SU-DHL-6 (cell line): ENCODE measurements at regions not wholly inside any gene's neighbourhood (a gene's known extent, or its start where the extent isn't known, plus 50 kb on each side); places are given as distances from the start of the nearest gene placed in this dataset.
"Not testable (repeated sequence)": the region's sequence is repeated elsewhere in the genome, so short reads cannot be mapped to it uniquely, and the experiment has no call there.

Experiments
- H2AFZ ChIP-seq: fragments of 200-600 bp; sonication (generic); 2 replicates; pipeline ENCODE4 v1.6.1; 2014; ENCODE audit warnings: low read depth, mild to moderate bottlenecking, moderate library complexity, mixed read lengths, antibody characterized with exemption, low read length; ENCODE audit not compliant: severe bottlenecking
- H3F3A ChIP-seq: fragments of 200-600 bp; shearing (Covaris generic); 2 replicates; pipeline ENCODE4 v1.6.0; 2016; ENCODE audit warnings: antibody characterized with exemption, mild to moderate bottlenecking; ENCODE audit not compliant: insufficient read depth
- H3K27ac ChIP-seq: fragments of 200-600 bp; sonication (generic); 2 replicates; pipeline ENCODE4 v1.5.1; 2016; ENCODE audit warnings: low read depth, mild to moderate bottlenecking, low read length, moderate library complexity, mixed read lengths
- H3K27me3 ChIP-seq: fragments of 200-600 bp; sonication (generic), shearing (Covaris generic); 2 replicates; pipeline ENCODE4 v1.6.0; 2014; ENCODE audit warnings: mild to moderate bottlenecking, low read length
- H3K36me3 ChIP-seq: fragments of 200-600 bp; sonication (generic); 2 replicates; pipeline ENCODE4 v1.6.1; 2014; ENCODE audit warnings: mild to moderate bottlenecking, low read length, mixed read lengths
- H3K4me2 ChIP-seq: fragments of 300-600, 200-600 bp; shearing (Covaris generic), sonication (generic); 2 replicates; pipeline ENCODE4 v1.6.0; 2014; ENCODE audit warnings: low read length, low read depth, mild to moderate bottlenecking; ENCODE audit not compliant: poor library complexity, severe bottlenecking
- H3K4me3 ChIP-seq: fragments of 200-600 bp; sonication (generic); 2 replicates; pipeline ENCODE4 v1.5.1; 2014; ENCODE audit warnings: antibody characterized with exemption, low read length, mild to moderate bottlenecking, mixed read lengths; ENCODE audit not compliant: insufficient read depth, poor library complexity, severe bottlenecking
- H3K79me2 ChIP-seq: fragments of 200-600 bp; sonication (generic); 2 replicates; pipeline ENCODE4 v1.6.1; 2014; ENCODE audit warnings: mild to moderate bottlenecking, low read length, moderate library complexity; ENCODE audit not compliant: insufficient read depth
- H3K9ac ChIP-seq: fragments of 200-600 bp; sonication (generic); 2 replicates; pipeline ENCODE4 v1.7.0; 2014; ENCODE audit warnings: mild to moderate bottlenecking, low read length
- H3K9me2 ChIP-seq: fragments of 200-600 bp; sonication (generic); replicated peaks from 2 replicates; pipeline ENCODE4 v1.6.1; 2014; ENCODE audit warnings: low read length; ENCODE audit not compliant: insufficient read depth
- H3K9me3 ChIP-seq: fragments of 200-600 bp; sonication (generic); 2 replicates; pipeline ENCODE4 v1.6.1; 2014; ENCODE audit warnings: low read length, mixed read lengths; ENCODE audit not compliant: insufficient read depth
- H4K20me1 ChIP-seq: fragments of 200-600 bp; sonication (generic); 2 replicates; pipeline ENCODE4 v1.6.1; 2014; ENCODE audit warnings: low read depth, mild to moderate bottlenecking, antibody characterized with exemption, low read length, moderate library complexity, mixed read lengths
- CTCF ChIP-seq: fragments of 200-600 bp; sonication (generic); IDR thresholded peaks from one replicate; pipeline ENCODE4 v1.5.1; 2017; ENCODE audit warnings: antibody characterized with exemption, mild to moderate bottlenecking, low read length, moderate library complexity; ENCODE audit not compliant: insufficient read depth, poor library complexity, severe bottlenecking
- EZH2phosphoT487 ChIP-seq: fragments of 200-600 bp; sonication (generic), shearing (Covaris generic); conservative IDR thresholded peaks from 2 replicates; pipeline ENCODE4 v1.6.1; 2018; ENCODE audit warnings: mild to moderate bottlenecking, antibody characterized with exemption, low read length, moderate library complexity, mixed read lengths

GRCh38 chr6:137573739-137574138 lies 79.5 kb upstream of the OLIG3 start:
- H2AFZ ChIP-seq, result no peak overlapping the region
- no peaks in the 10 kb centered on the region for H3K36me3 ChIP-seq
- 0 out of 2 replicates have a peak, but pooled peaks cover 3% of the 10 kb centered on the region for H4K20me1 ChIP-seq
- no peaks in the 10 kb centered on the region for H3K79me2 ChIP-seq
- no peak overlapping the region for H3K4me3 ChIP-seq
- H3K9me2 ChIP-seq, result no peaks in the 10 kb centered on the region
- H3K27me3 ChIP-seq, result no peaks in the 10 kb centered on the region
- no peaks in the 10 kb centered on the region for H3K9me3 ChIP-seq
- no peak overlapping the region for H3K9ac ChIP-seq
- H3K4me2 ChIP-seq, result no peak overlapping the region
- TF ChIP-seq EZH2phosphoT487 (no peak), CTCF (no peak)
- no peaks in the 10 kb centered on the region for H3F3A ChIP-seq
- H3K27ac ChIP-seq, result no peak overlapping the region

- no peak for TF ChIP-seq EZH2phosphoT487
- TF ChIP-seq CTCF, result no peak
- Histone ChIP-seq H3K9me2 (no peaks in the 10 kb centered on the region), H2AFZ (no peak overlapping the region), H3K9ac (no peak overlapping the region), H3K4me3 (no peak overlapping the region), H3K9me3 (no peaks in the 10 kb centered on the region), H4K20me1 (no peaks in the 10 kb centered on the region), H3K36me3 (no peaks in the 10 kb centered on the region), H3K4me2 (no peak overlapping the region), H3K27me3 (no peaks in the 10 kb centered on the region), H3F3A (no peaks in the 10 kb centered on the region), H3K79me2 (no peaks in the 10 kb centered on the region), H3K27ac (no peak overlapping the region)
Observed at GRCh38 chr6:137579612-137580011, 85.4 kb upstream of the OLIG3 start.

- no peak overlapping the region for H3K4me2 ChIP-seq
- no peak overlapping the region for H3K27ac ChIP-seq
- no peak overlapping the region for H2AFZ ChIP-seq
- no peaks in the 10 kb centered on the region for H3K36me3 ChIP-seq
- no peak overlapping the region for H3K9ac ChIP-seq
- no peaks in the 10 kb centered on the region for H3F3A ChIP-seq
- no peaks in the 10 kb centered on the region for H4K20me1 ChIP-seq
- TF ChIP-seq CTCF, result no peak
- no peak for TF ChIP-seq EZH2phosphoT487
- no peaks in the 10 kb centered on the region for H3K9me2 ChIP-seq
- H3K9me3 ChIP-seq, result no peaks in the 10 kb centered on the region
- H3K27me3 ChIP-seq, result no peaks in the 10 kb centered on the region
- H3K79me2 ChIP-seq, result no peaks in the 10 kb centered on the region
- H3K4me3 ChIP-seq, result no peak overlapping the region
Observed at GRCh38 chr6:137581019-137581707, 87.0 kb upstream of the OLIG3 start.

GRCh38 chr6:137583519-137583918 lies 89.3 kb upstream of the OLIG3 start:
- H3K9ac ChIP-seq, H3K9me3 ChIP-seq, H3K27me3 ChIP-seq, H3K4me3 ChIP-seq, H2AFZ ChIP-seq, H3K4me2 ChIP-seq, H3K27ac ChIP-seq, H4K20me1 ChIP-seq, H3K79me2 ChIP-seq, H3K9me2 ChIP-seq, H3K36me3 ChIP-seq, H3F3A ChIP-seq: not testable (repeated sequence)
